HG03159 (cell line): ENCODE measurements at regions not wholly inside any gene's neighbourhood (a gene's known extent, or its start where the extent isn't known, plus 50 kb on each side); places are given as distances from the start of the nearest gene placed in this dataset.
"Not testable (repeated sequence)": the region's sequence is repeated elsewhere in the genome, so short reads cannot be mapped to it uniquely, and the experiment has no call there.

Source experiments
- ATAC-seq: cut with Tn5 transposase; IDR thresholded peaks from one replicate; pipeline ENCODE4 v1.9.1; 2021; ENCODE audit warnings: mild to moderate bottlenecking, moderate library complexity; ENCODE audit not compliant: unreplicated experiment

GRCh38 chr5:38149815-38150195 is 108.6 kb upstream of the EGFLAM start:
- ATAC-seq, result no peak

- ATAC-seq, result no peak
Measured at GRCh38 chr5:38148021-38148625, 110.2 kb upstream of the EGFLAM start.

- no peak for ATAC-seq
Measured at GRCh38 chr5:38143384-38143783, 115.0 kb upstream of the EGFLAM start.

GRCh38 chr5:38141665-38142064 is 116.7 kb upstream of the EGFLAM start:
- ATAC-seq, result no peak

DNA sequence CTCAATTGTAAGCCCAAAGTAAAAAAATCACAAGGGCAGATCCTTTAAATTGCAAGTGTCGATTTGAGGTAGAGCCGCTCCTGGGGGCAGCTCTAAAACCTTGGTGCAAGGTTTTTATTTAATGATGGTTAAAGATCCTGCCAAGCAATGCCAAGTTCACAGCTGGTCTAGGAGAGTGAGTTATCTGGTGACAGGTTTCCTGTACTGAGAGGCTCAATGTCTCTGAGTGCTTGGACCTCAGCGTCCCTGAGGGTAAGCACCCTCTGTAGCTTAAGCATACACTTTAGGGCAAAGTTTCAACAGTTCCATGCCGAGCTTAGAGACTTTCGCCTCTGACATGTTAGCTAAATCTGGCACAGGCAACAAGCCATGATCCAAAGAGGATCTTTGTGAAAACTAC is 119.8 kb upstream of the EGFLAM start:
- no peak for ATAC-seq

DNA sequence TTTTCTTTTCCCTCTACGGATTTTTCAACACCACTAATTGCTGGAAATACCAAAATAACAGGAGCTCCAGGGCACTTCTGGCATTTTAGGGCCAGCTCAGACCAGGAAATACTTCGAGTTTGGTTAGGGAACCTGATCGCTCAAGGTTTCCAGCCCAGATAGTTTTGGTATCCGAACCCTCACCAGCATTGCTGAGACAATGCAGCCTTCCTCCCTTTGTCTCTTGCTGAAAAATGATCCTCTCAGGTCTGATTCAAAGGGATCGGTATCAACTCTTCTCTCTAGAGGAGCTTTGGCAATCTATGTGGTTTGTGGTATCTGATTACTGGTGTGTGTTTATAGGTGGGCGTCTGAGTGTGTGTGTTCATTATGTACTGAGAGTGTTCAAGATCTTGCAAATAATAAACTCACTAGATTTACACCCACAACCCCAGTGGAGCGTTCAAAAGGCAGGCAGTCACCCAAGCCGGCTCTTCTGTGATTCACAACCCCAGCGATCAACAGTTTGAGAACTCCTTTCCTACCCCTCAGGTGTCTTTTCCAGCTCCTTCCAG is 122.8 kb upstream of the EGFLAM start:
- ATAC-seq, result no peak

DNA sequence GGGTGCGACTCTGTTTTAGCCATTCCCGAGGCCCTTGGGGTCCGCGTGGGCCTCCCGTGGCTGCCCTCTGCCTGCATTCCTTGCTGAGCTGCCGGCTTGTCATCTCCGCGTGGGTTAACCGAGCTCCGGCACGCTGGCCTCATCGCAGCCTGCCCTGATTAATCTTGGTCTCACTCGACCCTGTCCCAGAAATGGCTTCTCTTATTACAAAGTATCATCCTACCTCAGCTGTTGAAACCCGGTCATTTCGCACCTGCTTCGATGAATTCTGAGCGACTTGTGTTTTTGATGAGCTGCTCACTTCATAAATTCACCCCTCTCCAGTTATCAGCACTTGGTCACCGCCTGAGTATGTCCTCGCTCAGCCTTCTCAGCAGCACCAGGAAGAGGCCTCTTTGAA is 123.5 kb upstream of the EGFLAM start:
- no peak for ATAC-seq

DNA sequence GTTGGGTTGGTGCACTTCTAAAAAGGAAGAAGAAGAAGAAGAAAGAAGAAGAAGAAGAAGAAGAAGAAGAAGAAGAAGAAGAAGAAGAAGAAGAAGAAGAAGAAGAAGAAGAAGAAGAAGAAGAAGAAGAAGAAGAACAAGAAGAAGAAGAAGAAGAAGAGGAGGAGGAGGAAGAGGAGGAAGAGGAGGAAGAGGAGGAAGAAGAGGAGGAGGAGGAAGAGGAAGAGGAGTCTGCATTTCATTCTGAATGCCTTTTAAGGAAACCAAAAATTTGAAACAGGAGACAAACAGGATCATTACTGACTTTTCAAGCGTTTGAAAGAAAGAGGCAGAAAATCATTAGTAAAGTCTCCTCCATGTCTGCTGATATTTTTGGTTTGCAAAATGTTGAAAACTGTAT is 124.1 kb upstream of the EGFLAM start:
- not testable (repeated sequence) for ATAC-seq

DNA sequence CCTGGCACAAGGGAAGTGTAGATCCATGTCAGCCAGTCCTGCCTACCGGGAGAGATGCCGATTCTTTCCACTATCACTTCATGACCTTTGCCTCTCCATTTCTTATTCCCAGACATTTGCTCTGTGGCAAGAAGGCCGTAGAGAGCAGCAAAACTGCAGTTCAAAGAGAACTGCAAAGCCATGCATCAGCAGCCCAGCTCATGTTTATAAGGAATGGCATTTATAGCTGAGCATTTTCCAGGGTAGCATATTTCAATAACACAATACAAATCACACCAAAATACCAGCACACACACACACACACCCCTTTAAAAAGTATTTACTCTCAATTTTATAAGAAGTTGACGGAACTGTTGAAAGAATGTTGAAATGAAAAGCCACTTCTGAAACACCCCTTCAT is 126.7 kb upstream of the EGFLAM start:
- ATAC-seq, result no peak

- no peak for ATAC-seq
Measured at GRCh38 chr5:38124321-38124720, 134.0 kb upstream of the EGFLAM start.

DNA sequence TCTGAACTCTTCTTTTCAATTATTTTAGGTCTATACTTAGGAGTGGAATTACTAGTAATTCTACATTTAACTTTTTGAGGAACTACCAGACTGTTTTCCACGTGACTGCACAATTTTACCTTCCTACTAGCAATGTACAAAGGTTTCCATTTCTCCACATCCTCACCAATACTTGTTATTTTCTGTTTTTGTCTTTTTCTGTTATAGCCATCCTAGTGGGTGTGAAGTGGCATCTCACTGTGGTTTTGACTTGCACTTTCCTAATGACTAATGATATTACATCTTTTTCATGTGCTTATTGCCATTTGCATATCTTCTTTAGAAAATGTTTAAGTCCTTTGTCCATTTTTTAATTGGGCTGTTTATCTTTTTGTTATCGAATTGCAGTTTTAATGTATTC is 136.9 kb upstream of the EGFLAM start:
- ATAC-seq, result no peak

DNA sequence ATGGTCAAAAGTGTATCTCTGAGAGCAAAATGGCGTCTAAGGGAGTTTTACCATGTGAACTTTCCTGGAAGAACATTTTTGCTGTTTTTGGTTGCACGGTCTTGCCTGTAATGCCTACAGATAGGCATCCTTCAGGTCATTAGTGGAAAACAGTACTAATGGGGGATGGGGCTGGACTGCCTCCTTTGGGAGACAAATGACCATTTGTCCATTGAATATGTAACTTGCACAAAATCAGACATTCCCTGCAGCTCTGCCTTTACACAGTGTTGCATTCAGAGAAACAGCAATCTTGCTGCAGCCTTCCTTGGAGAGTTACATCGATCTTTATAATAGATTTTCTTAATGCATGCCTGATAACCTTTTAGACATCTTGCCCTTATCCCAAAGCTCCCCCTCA is 138.5 kb upstream of the EGFLAM start:
- ATAC-seq, result no peak

- ATAC-seq, result no peak
Measured at GRCh38 chr5:38117784-38118479, 140.4 kb upstream of the EGFLAM start.

DNA sequence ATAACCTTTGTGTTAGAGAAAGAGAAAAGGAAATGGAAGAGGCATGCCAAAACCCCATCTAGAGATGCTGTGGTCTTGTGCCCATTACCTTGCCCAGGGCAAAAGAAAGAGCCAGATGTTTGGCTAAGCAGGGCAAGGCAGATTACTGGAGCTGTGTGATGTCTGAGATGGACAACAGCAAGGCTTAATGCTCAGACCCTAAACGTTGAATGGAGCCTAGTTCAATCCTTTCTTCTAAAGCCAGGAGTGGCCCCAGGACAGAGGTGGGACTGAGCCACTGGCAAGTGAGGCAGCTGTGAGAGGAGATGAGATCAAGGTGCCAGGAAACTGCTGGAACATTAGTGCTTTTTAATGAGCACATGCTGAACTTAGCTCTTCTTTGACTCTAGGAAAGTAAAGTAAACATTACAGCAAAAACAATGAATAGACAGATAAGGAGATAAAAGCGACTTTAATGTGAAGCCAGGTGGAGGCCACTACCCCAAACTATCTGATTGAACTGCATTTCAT is 143.0 kb upstream of the EGFLAM start:
- ATAC-seq, result no peak

GRCh38 chr5:38113880-38114279 is 144.5 kb upstream of the EGFLAM start:
- ATAC-seq, result no peak

DNA sequence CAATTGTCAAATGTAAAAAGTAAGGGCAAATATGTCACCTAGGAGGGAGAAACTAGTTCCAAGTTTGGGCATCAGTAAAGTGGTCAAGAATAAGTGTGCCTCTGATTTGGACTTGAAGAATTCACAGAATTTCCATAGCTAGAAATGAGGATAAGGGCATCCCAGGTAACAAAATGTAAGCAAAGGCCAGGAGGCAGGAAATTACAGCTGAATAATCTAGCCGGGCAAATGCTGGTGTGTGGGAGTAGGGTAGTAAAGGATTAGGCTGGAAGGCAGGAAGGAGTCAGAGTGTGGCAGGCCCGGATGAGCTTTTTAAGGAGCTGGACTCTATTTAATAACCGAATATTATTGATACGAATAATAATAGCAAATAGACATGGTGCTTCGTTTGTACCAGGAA is 144.9 kb upstream of the EGFLAM start:
- no peak for ATAC-seq

DNA sequence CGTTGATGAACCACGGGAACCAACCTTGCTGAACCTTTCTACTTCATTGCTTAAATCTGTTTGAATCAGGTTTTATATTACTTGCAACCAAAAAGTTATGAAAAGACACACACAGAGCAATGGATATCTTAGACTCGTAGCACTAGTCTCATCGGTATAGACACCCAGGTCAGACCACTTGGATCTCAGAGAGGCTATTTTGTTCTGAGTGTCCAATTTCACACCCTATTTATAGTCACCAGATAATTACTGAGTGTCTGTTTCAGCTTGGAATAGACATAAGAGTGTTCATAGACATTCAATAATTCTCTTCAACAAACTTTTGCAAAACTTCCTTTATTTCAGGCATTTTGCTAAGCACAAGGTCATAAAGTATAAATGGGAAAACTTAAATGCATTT is 145.4 kb upstream of the EGFLAM start:
- no peak for ATAC-seq

DNA sequence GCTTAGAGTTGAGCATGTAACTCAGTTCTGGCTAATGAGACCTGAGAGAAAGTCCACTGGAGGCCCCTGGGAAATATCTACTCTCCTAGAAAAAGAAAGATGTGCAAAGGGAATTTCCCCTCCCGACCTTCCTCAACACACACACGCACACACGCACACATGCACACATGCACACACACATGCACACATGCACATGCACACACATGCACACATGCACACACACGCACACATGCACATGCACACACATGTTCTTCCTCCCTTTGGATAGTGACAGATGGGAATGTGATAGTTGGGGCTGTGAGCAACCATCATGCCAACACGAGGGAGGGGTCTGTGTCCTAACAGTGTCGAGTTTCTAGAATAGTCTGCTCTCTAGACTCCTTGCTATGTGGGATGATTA is 148.2 kb upstream of the EGFLAM start:
- ATAC-seq, result no peak

DNA sequence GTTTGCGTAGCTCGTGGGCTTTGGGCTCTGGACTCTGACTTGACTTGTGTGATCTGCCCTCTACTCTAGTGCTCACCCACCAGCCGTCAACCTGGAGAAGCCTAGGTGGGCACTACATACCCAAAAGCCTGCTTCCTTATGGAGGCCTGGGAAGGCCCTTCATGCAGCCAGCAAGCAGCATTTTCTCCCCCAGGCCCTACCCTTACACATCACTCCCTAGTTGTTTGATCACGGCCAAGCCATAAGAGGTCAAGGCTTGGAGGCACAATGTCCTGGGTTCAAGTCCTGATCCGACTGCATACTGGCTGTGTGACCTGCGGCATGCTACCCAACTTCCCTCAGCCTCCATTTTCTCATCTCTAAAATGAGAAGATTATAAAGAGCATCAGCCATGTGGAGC is 151.3 kb upstream of the EGFLAM start:
- ATAC-seq, result no peak

DNA sequence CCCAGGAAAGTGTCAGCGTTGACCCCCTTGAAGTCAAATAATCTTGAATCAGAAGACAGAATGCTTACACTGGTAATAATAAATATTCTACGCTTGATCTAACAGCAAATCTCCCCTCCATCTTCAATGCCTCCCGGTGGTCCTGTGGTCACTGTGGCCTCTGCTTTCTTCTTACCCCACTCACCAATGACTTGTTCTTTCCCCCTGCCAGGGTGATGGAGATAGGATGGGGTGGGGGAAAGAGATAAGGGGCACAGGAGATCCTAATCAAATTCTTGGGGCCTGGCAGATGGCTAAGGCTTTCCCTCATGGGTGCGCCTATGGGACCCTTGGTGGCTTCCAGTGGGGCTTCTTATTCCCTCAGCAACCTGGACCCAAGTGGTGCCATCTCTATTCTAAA is 152.6 kb upstream of the EGFLAM start:
- no peak for ATAC-seq

DNA sequence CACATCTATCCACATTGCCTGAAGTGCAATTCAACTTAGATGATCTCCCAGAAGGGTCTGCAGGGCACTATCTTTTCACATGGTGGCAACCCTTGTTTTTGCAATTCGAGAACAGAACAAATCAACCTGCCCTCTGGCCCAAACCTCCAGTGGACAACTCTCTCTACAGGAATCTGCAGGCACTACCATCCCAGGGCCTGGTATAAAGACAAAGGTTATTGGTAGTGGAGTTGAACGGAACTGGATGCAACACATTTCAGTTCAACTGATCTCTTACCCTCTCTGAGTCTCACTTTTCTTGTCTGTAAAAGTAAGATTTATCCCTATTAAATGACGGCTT is 153.2 kb upstream of the EGFLAM start:
- no peak for ATAC-seq

DNA sequence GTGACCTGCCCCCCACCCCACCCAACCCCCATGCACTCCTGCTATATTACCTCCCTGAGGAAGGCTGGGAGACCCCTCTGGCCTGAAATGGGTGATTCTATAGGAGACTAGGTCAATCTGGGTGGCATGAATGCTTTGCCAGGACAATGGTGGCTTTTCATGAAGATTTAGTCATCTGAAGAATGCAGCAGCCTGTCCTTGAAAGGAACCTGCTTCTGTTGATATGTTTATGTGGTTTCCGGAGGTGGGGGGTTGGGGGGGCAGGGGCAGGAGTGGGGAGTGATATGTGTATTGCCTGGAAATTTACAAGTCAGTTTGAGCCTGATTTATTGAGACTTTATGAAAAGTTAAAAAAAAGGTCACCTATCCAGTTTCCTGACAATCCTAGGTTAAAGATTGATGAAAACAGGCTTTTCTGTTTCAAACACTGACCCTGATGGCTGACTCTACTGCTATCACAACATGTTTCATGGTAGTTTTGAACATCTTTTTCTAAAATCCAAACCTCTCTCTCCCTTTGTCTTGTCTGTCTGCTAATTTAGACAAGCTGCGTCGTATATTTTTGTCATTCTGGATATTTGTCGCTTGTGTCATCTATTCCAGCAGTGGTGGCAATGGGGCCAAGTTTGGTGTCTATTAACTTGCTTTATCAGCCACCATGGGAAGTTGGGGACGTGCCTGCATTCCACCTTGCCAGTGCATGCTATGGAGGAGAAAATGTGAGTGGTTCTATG is 153.7 kb upstream of the EGFLAM start:
- ATAC-seq, result no peak
